GM23248 (cell line): ENCODE measurements at regions not wholly inside any gene's neighbourhood (a gene's known extent, or its start where the extent isn't known, plus 50 kb on each side); places are given as distances from the start of the nearest gene placed in this dataset.
"Not testable (repeated sequence)": the region's sequence is repeated elsewhere in the genome, so short reads cannot be mapped to it uniquely, and the experiment has no call there.

ENCODE experiments used
- DNase-seq: peaks from one replicate; pipeline ENCODE4 v3.0.0-alpha.2; 2015
- H2AFZ ChIP-seq: fragments of 200-600 bp; sonication (generic); 2 replicates; pipeline ENCODE4 v1.6.1; 2016; ENCODE audit warnings: antibody characterized with exemption
- H3F3A ChIP-seq: fragments of 200-600 bp; sonication (generic); 2 replicates; pipeline ENCODE4 v1.6.1; 2016; ENCODE audit warnings: mild to moderate bottlenecking, antibody characterized with exemption, mixed run types; ENCODE audit not compliant: insufficient read depth
- H3K27ac ChIP-seq: fragments of 200-600 bp; sonication (generic); 2 replicates; pipeline ENCODE4 v1.5.1; 2016; ENCODE audit warnings: mild to moderate bottlenecking
- H3K27me3 ChIP-seq: fragments of 200-600 bp; sonication (generic); replicated peaks from 2 replicates; pipeline ENCODE4 v1.6.1; 2016; ENCODE audit warnings: mild to moderate bottlenecking; ENCODE audit not compliant: insufficient read depth
- H3K36me3 ChIP-seq: fragments of 200-600 bp; sonication (generic); 2 replicates; pipeline ENCODE4 v1.6.1; 2016; ENCODE audit warnings: low read depth, mild to moderate bottlenecking
- H3K4me1 ChIP-seq: fragments of 200-600 bp; sonication (generic); 2 replicates; pipeline ENCODE4 v1.6.1; 2016; ENCODE audit warnings: mild to moderate bottlenecking; ENCODE audit not compliant: insufficient read depth
- H3K4me2 ChIP-seq: fragments of 200-600 bp; sonication (generic); one replicate; pipeline ENCODE4 v1.6.1; 2016; ENCODE audit warnings: mild to moderate bottlenecking; ENCODE audit not compliant: unreplicated experiment
- H3K4me3 ChIP-seq: fragments of 200-600 bp; sonication (generic); 2 replicates; pipeline ENCODE4 v1.5.1; 2016; ENCODE audit warnings: mild to moderate bottlenecking
- H3K79me2 ChIP-seq: fragments of 200-600 bp; sonication (generic); 2 replicates; pipeline ENCODE4 v1.6.1; 2016; ENCODE audit warnings: mild to moderate bottlenecking; ENCODE audit not compliant: insufficient read depth
- H3K9ac ChIP-seq: fragments of 200-600 bp; sonication (generic); 2 replicates; pipeline ENCODE4 v1.6.1; 2016; ENCODE audit warnings: mild to moderate bottlenecking
- H3K9me2 ChIP-seq: fragments of 200-600 bp; sonication (generic); 2 replicates; pipeline ENCODE4 v1.6.1; 2016; ENCODE audit warnings: mixed run types, mild to moderate bottlenecking, moderate library complexity; ENCODE audit not compliant: insufficient read depth
- H3K9me3 ChIP-seq: fragments of 200-600 bp; sonication (generic); one replicate; pipeline ENCODE4 v1.6.1; 2017; ENCODE audit warnings: low read depth
- H4K20me1 ChIP-seq: fragments of 200-600 bp; sonication (generic); 2 replicates; pipeline ENCODE4 v1.6.0; 2016; ENCODE audit not compliant: insufficient read depth
- EZH2 ChIP-seq: fragments of 200-600 bp; sonication (generic); IDR thresholded peaks from 2 replicates; pipeline ENCODE4 v1.6.1; 2018; ENCODE audit warnings: antibody characterized with exemption, mild to moderate bottlenecking; ENCODE audit not compliant: insufficient read depth, poor library complexity, severe bottlenecking
- EZH2phosphoT487 ChIP-seq: fragments of 200-600 bp; sonication (generic); IDR thresholded peaks from 2 replicates; pipeline ENCODE4 v1.6.1; 2018; ENCODE audit warnings: antibody characterized with exemption, moderate library complexity, mild to moderate bottlenecking, low read depth; ENCODE audit not compliant: insufficient read depth
- WGBS, 2 experiments: methylation state at CpG; one replicate each; pipeline ENCODE4 v1.1.6; 2015 to 2017; ENCODE audit warnings: low lambda C conversion rate in 2 of 2, low coverage in 1 of 2; ENCODE audit errors: missing lambda C conversion rate in 2 of 2; 5-methylcytosine and 5-hydroxymethylcytosine counted together
- in situ Hi-C: fragments of 300-500 bp; cut with MboI; formaldehyde crosslinking; loops from 2 replicates; pipeline ENCODE4 v1.15.0; 2020

- Histone ChIP-seq H3K36me3 (no peaks in the 10 kb centered on the region), H3K27me3 (no peaks in the 10 kb centered on the region), H3K4me3 (no peak overlapping the region), H3K4me2 (no peak overlapping the region), H3K4me1 (no peaks in the 10 kb centered on the region), H4K20me1 (no peaks in the 10 kb centered on the region), H3K27ac (no peak overlapping the region), H3K79me2 (no peaks in the 10 kb centered on the region), H3K9ac (no peak overlapping the region), H3K9me3 (no peaks in the 10 kb centered on the region), H3F3A (no peaks in the 10 kb centered on the region), H3K9me2 (no peaks in the 10 kb centered on the region), H2AFZ (no peak overlapping the region)
- in situ Hi-C loops: no loop called here
- DNase-seq: no peak
- 45 to 64% methylated on average over 3 of the region's 3 CpGs for WGBS, 2 experiments
- TF ChIP-seq EZH2phosphoT487: no peak
- TF ChIP-seq EZH2: no peak
Observed at GRCh38 chr2:194672994-194673393, 984.0 kb upstream of the SLC39A10 start.

GRCh38 chr2:194661431-194661830 lies 995.6 kb upstream of the SLC39A10 start:
- Histone ChIP-seq H3K27ac (no peak overlapping the region), H3K79me2 (no peaks in the 10 kb centered on the region), H3K9ac (no peak overlapping the region), H3K9me3 (no peaks in the 10 kb centered on the region), H3K36me3 (no peaks in the 10 kb centered on the region), H4K20me1 (no peaks in the 10 kb centered on the region), H3K4me3 (no peak overlapping the region), H3K4me2 (no peak overlapping the region), H2AFZ (no peak overlapping the region), H3F3A (no peaks in the 10 kb centered on the region), H3K9me2 (no peaks in the 10 kb centered on the region), H3K4me1 (no peaks in the 10 kb centered on the region), H3K27me3 (no peaks in the 10 kb centered on the region)
- no peak for DNase-seq
- 63 to 66% methylated on average over 2 of the region's 2 CpGs for WGBS, 2 experiments
- TF ChIP-seq EZH2phosphoT487: no peak
- no peak for TF ChIP-seq EZH2
- in situ Hi-C loops: no loop called here

- H3K9ac ChIP-seq, H3K36me3 ChIP-seq, in situ Hi-C loops, H3K9me2 ChIP-seq, H3K79me2 ChIP-seq, DNase-seq, H3K27ac ChIP-seq, H3K4me3 ChIP-seq, H3F3A ChIP-seq, H3K27me3 ChIP-seq, H3K4me1 ChIP-seq, H4K20me1 ChIP-seq, H2AFZ ChIP-seq, H3K9me3 ChIP-seq, H3K4me2 ChIP-seq: not testable (repeated sequence)
- WGBS, 2 experiments: 52 to 55% methylated on average over 9 of the region's 9 CpGs
Observed at GRCh38 chr2:194639057-194639456, 1018.0 kb upstream of the SLC39A10 start.

GRCh38 chr2:194621945-194622344 lies 1035.1 kb upstream of the SLC39A10 start:
- 15 to 28% methylated on average over 6 of the region's 6 CpGs for WGBS, 2 experiments

GRCh38 chr2:194619366-194619765 lies 1037.7 kb upstream of the SLC39A10 start:
- H3K27me3 ChIP-seq: no peaks in the 10 kb centered on the region
- in situ Hi-C loops: no loop called here
- no peaks in the 10 kb centered on the region for H4K20me1 ChIP-seq
- no peaks in the 10 kb centered on the region for H3K79me2 ChIP-seq
- no peaks in the 10 kb centered on the region for H3K9me3 ChIP-seq
- H3K4me1 ChIP-seq: no peaks in the 10 kb centered on the region
- no peaks in the 10 kb centered on the region for H3F3A ChIP-seq
- no peak overlapping the region for H3K9ac ChIP-seq
- no peak overlapping the region for H3K27ac ChIP-seq
- H3K9me2 ChIP-seq: no peaks in the 10 kb centered on the region
- H2AFZ ChIP-seq: no peak overlapping the region
- H3K4me2 ChIP-seq: no peak overlapping the region
- H3K4me3 ChIP-seq: no peak overlapping the region
- no peak for DNase-seq
- no peak for TF ChIP-seq EZH2
- no peak for TF ChIP-seq EZH2phosphoT487
- no peaks in the 10 kb centered on the region for H3K36me3 ChIP-seq

More at GRCh38 chr2:194621945-194622344, 1035.1 kb upstream of the SLC39A10 start:
- Histone ChIP-seq H3K4me3 (no peak overlapping the region), H3K79me2 (no peaks in the 10 kb centered on the region), H2AFZ (no peak overlapping the region), H3K9ac (no peak overlapping the region), H3K4me1 (no peaks in the 10 kb centered on the region), H4K20me1 (no peaks in the 10 kb centered on the region), H3K27me3 (no peaks in the 10 kb centered on the region), H3K9me3 (no peaks in the 10 kb centered on the region), H3K9me2 (no peaks in the 10 kb centered on the region), H3K4me2 (no peak overlapping the region), H3F3A (no peaks in the 10 kb centered on the region), H3K27ac (no peak overlapping the region), H3K36me3 (no peaks in the 10 kb centered on the region)
- no peak for DNase-seq
- TF ChIP-seq EZH2phosphoT487 (no peak), EZH2 (no peak)
- in situ Hi-C loops: no loop called here
